Left lung (tissue), 4 donors: ENCODE measurements at regions not wholly inside any gene's neighbourhood (a gene's known extent, or its start where the extent isn't known, plus 50 kb on each side); places are given as distances from the start of the nearest gene placed in this dataset.
A peak's percentile ranks its signal among the peaks of the same experiment; 100 is the strongest.

Experiments used
- ATAC-seq: fragments of 200-7000 bp; cut with Tn5 transposase; one replicate; pipeline ENCODE4 v1.9.1; 2020; ENCODE audit warnings: moderate library complexity
- DNase-seq, 4 donors: peaks; one replicate each; pipeline ENCODE4 v3.0.0-alpha.2; 2013 to 2020
- H3K27ac ChIP-seq, 2 donors: fragments of 200-600 bp; sonication (generic) in 1 of 2; one replicate each; pipeline versions ENCODE4 v1.5.0 to v1.8.0; 2020 to 2021
- H3K27me3 ChIP-seq, 2 donors: fragments of 200-600 bp; sonication (generic) in 1 of 2; one replicate each; pipeline versions ENCODE4 v1.5.0 to v1.8.0; 2020 to 2021
- H3K36me3 ChIP-seq, 2 donors: fragments of 200-600 bp; sonication (generic) in 1 of 2; one replicate each; pipeline versions ENCODE4 v1.5.0 to v1.8.0; 2020 to 2021
- H3K4me1 ChIP-seq, 2 donors: fragments of 200-600 bp; one replicate each; pipeline ENCODE4 v1.8.0; 2021
- H3K4me3 ChIP-seq, 2 donors: fragments of 200-600 bp; sonication (generic) in 1 of 2; one replicate each; pipeline versions ENCODE4 v1.5.0 to v1.8.0; 2020 to 2021; ENCODE audit warnings: mild to moderate bottlenecking in 1 of 2
- H3K9me3 ChIP-seq, 2 donors: fragments of 200-600 bp; sonication (generic) in 1 of 2; one replicate each; pipeline versions ENCODE4 v1.5.0 to v1.8.0; 2020 to 2021
- CTCF ChIP-seq, 2 donors: fragments of 200-600 bp; sonication (generic) in 1 of 2; IDR thresholded peaks; one replicate each; pipeline versions ENCODE4 v1.5.0 to v1.8.0; 2021; ENCODE audit warnings: antibody characterized with exemption in 2 of 2
- intact Hi-C, 2 donors: fragments of 100-400 bp; cut with DNase I; formaldehyde crosslinking; loops; one replicate each; pipeline versions ENCODE4 v1.11.2 to v1.14.2; 2022
- donor health status: DM: no; HTN: yes; CAD: no.
- donor health status: DM: no; HTN: no; CAD: no.

DNA sequence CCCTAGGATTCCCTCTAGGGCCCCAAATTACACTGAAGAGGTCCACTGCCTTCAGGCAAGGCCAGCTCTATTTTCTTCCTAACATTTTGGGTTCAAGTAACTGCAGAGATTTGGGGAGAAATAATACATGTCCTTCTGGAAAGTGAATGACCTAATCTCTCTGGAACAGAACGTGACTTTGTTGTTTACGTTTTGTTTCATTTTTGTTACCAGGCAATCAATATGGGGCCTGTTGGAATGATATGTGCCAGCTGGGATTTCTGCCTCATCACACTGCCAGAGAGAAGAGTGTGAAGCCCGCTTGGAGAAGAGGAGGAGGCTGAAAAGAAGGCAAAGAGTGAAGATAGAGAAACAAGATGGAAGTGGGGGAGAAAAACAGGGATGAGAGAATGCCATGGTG is 116.7 kb downstream of the FASLG start:
- Histone ChIP-seq H3K27me3 (no peaks in the 10 kb centered on the region), H3K36me3 (no peaks in the 10 kb centered on the region), H3K4me3 (no peak overlapping the region), H3K9me3 (no peaks in the 10 kb centered on the region), H3K4me1 (no peaks in the 10 kb centered on the region), H3K27ac (peak overlapping the region; percentile 64 to 68)
- DNase-seq = peak in 2 of 4 donors; percentile 41 to 66
- intact Hi-C loops = no loop called here
- ATAC-seq = peak; percentile 29
- TF ChIP-seq CTCF (IDR thresholded peaks at IDR 0.05) = no peak

- Histone ChIP-seq H3K9me3 (no peaks in the 10 kb centered on the region), H3K4me3 (no peak overlapping the region), H3K27me3 (no peaks in the 10 kb centered on the region), H3K4me1 (no peaks in the 10 kb centered on the region), H3K27ac (peak overlapping the region; percentile 64 to 66), H3K36me3 (no peaks in the 10 kb centered on the region)
- DNase-seq = no peak
- no peak for TF ChIP-seq CTCF (IDR thresholded peaks at IDR 0.05)
- no peak for ATAC-seq
- intact Hi-C loops = no loop called here
Observed at GRCh38 chr1:172776071-172776470, 117.2 kb downstream of the FASLG start.

DNA sequence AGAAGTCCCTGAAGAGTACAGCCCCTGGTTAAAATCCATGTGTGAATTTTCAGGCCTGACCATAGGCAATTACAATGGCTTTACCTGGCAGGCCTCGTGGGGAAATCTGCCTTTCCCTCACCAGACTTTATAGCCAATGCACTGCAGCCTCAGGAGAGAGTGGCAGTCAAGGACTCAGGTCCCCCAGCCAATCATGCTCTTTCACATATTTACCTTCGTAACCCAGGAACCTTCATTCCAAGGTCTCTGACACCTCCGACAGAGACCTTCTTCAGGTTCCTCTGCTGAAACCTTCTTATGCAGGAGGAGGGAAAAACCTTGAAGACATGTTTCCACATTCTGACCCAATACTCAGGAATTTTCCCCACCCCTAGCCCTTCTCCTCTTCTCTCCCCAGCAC is 118.9 kb downstream of the FASLG start:
- H3K9me3 ChIP-seq = peaks cover 0 to 2% of the 10 kb centered on the region in 2 donors
- intact Hi-C loops = no loop called here
- no peak overlapping the region for H3K27ac ChIP-seq
- no peak for ATAC-seq
- H3K36me3 ChIP-seq = no peaks in the 10 kb centered on the region
- DNase-seq = no peak
- no peak for TF ChIP-seq CTCF (IDR thresholded peaks at IDR 0.05)
- H3K4me3 ChIP-seq = no peak overlapping the region
- H3K4me1 ChIP-seq = no peaks in the 10 kb centered on the region
- H3K27me3 ChIP-seq = no peaks in the 10 kb centered on the region

- DNase-seq = peak in 1 of 4 donors; percentile 8
- Histone ChIP-seq H3K27ac (peak overlapping the region in 1 of 2 donors; percentile 26), H3K27me3 (no peaks in the 10 kb centered on the region), H3K4me1 (no peaks in the 10 kb centered on the region), H3K4me3 (no peak overlapping the region), H3K36me3 (no peaks in the 10 kb centered on the region), H3K9me3 (peaks cover 0 to 8% of the 10 kb centered on the region in 2 donors)
- ATAC-seq = no peak
- TF ChIP-seq CTCF (IDR thresholded peaks at IDR 0.05) = no peak
- intact Hi-C loops = no loop called here
Observed at GRCh38 chr1:172778456-172779455, 119.9 kb downstream of the FASLG start.

- intact Hi-C loops = no loop called here
- H3K27me3 ChIP-seq = no peaks in the 10 kb centered on the region
- H3K27ac ChIP-seq = peak overlapping the region in 1 of 2 donors; percentile 26
- peak in 1 of 4 donors; percentile 10 for DNase-seq
- ATAC-seq = no peak
- H3K9me3 ChIP-seq = peaks cover 0 to 8% of the 10 kb centered on the region in 2 donors
- H3K36me3 ChIP-seq = no peaks in the 10 kb centered on the region
- TF ChIP-seq CTCF (IDR thresholded peaks at IDR 0.05) = no peak
- no peaks in the 10 kb centered on the region for H3K4me1 ChIP-seq
- H3K4me3 ChIP-seq = no peak overlapping the region
Observed at GRCh38 chr1:172779491-172779890, 120.6 kb downstream of the FASLG start.
